NCI-H82 (cell line): ENCODE measurements at regions not wholly inside any gene's neighbourhood (a gene's known extent, or its start where the extent isn't known, plus 50 kb on each side); places are given as distances from the start of the nearest gene placed in this dataset.

Source experiments
- DNase-seq: peaks from one replicate; lab custom pipeline; 2025; lab: John Stamatoyannopoulos, UW

DNA sequence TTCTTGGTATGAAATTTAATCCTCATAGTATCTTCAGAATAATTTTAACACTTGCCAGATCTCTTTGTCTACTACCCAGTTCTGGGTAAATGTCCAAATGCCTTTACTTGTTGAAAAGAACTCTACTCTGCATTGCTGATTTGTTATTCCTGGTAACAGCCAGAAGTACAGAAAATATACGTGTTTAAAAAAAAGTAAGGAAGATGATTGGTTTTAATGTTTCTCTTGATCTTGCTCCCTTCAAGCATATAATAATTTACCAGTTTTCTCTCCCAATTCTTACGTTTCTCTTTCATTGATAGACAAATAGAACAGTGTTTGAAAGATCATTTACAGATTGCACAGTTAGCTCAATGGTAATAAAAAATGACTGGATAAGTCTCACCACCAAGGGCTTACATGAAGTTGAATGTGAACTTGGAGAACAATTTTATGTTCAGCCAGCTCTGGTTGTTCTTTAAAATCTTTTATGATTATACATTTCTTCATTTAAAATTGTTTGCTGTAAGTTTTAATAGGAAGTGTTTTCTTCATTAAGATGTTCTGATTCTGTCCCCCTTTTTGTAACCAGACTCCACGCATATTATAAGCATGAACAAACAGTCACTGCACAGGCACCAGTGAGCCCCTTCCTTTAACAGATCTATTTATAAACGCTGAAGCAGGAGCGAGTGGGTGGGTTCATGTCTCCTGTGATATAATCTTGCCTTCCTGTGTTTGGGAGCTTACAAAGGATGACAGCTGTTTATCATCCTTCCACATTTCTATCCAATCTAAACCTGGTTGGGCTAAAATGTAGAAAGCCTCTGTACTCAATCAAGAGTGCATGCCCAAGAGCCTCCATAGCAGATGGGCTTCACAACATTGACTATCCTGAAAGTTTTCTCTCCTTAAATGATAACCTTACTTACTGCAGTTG, 299.5 kb downstream of the PRL start:
- peak; percentile 83 for DNase-seq

DNA sequence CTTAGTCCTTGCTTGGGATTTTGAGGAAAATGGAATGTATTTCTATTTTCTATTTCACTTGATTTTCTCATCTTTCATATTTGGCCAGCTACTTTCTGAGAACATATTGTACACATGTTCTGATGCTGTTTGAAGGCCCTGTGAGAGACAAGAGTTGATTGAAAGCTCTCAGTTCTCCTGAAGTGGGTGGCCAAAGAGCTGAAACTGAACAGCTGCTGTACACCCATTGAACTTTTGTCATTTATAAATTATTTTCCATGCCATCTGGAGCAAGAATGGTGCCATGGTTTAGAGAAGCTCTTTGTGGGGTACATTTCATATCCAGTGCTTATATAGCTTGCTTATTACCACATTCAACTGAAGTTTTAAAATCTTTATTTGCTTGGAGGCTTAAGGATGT, 298.3 kb downstream of the PRL start:
- no peak for DNase-seq

DNA sequence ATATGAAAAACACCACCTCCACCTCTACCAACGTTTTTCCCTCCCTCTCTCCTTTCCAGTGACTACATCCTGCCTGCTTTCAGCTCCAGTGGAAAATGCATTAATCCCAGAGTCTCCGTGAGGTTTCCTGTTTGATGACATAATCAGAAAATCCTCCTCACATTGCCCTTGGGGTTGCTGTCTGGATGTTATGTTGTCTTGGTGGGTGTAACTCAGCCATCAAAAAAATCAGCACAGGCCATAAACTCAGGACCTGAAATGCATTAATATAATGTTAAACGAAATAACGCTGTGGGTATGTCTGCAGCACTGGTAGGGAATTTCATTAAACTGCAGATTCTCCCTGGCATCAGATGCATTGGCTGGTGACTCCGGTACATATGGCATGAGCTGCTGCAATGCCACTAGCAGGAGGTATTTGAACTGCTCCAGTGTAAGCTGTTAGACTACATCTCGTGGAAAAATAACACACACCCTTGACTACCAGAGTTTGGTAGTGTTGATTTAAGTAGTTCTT, 297.8 kb downstream of the PRL start:
- DNase-seq, result peak; percentile 41

DNA sequence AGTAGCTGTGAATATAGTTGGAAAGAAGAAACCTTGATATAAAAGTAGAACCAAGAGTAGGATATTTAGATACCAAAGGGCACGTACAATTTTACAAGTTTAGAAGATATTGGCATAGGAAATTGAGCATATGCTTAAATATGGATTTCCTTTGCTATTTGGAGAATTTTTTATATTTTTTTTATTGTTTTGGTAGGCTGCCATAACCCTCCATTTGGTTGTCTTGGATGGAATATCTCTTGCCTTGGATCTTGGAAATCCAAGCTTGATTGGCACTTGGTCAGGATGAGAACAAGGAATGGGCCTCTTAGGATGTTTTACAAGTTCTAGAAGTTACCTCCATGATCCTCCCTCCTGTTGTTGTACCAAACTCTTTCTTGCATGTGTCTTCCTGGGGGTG, 297.1 kb downstream of the PRL start:
- no peak for DNase-seq

DNA sequence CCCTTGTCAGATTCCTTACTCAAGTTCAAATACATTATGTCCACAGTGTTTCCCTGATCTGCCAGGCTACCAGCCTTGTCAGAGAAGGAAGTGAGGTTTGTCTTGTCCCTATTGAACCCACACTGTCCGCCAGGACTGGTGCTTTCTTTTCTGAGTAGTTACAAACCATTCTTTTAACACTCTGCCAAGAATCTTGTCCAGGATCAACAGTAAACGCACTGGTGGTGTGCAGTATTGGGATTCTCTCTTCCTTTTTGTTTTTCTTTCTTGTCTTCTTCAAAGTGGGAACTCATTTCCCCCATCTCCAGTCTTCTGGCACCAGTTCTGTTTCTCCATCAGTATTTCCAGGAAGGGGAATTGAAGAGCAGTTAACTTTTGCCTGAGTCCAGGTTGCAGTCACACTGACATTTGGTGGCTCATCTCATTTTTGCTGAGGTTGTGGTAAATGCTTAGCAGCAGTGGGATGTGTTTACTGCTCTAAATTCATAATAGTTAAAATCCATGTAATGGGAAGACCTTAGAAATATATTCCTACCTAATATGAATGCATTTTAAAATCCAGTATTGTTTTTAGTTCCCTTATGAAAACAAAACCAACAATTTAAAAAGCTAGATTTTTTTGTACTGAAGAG, 295.3 kb downstream of the PRL start:
- no peak for DNase-seq

DNA sequence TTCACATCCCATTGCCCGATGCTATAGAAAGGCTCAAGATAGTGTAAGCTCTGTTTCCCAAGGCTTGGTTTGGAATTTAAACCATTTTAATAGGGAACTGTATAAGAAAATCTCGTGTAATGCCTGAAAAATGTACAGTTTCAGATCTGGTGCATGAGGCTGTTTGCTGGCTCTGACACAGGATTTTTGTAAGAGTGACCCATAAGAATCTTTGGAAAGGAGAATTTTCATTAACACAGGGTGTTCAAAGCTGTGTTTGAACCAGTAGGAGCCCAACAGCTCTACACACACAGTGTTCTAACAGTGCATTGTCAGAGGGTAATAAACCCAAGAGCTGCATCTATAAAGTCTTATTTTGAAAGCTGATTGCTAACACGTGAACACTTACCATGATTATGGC, 293.5 kb downstream of the PRL start:
- no peak for DNase-seq

DNA sequence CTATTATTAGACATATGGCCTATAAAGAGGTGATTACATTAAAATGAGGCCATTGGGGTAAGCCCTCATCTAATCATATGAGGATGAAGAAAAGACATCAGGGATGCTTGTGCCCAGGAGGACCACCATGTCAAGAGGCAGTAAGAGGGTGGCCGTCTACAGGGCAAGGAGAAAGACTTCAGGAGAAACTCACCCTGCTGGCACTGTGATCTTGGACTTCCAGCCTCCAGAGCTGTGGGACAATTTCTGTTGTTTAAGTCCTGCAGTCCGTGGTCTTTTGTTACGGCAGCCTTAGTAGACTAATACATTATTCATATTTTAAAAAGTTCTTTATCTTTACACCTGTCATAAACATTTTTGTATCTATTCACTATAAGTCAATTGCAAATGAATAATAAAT, 290.0 kb downstream of the PRL start:
- no peak for DNase-seq

DNA sequence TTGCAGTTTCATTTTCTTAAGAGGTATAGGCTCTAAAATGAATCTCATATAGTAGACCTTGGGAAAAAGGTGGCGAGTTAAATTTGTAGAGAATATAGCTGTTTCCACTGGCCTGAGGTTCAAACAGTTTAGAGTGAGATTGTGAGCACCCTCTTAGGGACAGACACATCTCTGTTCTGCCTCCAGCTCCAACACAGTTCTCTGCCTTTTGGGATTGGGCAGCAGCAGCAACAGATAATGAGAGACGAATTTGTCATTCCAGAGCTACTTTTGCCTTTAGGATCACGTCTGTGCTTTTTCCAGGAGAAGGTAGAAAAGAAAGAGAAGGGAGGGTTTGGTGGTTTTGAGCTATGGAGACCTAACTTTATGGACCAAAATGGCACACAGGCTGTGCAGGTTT, 289.4 kb downstream of the PRL start:
- DNase-seq, result no peak

DNA sequence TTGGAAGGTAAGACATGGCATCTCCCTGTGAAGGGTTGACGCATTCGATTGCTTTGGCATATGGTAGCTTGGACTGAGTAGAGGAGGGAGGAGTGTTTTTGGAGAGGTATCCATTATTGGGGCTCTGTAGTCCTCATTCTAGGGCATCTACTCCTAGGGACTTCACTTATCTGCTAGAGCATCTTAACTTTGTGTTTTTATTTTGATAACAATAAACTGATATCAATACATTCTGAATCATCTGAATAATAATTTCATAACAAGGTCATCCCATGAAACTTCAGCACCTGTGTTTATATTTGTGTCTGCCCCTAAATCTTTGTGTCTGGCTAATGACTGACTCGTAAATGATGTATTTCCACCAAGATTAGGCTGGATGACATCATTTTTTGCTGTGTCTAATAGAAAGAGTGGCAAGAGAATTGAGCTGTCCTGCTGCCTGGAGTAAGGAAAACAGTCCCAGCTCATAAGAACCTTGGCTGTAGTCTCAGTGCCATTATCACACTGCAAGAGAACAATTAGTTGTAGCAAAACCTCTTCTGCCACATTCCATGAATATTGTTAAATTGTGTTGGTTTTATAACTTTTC, 288.5 kb downstream of the PRL start:
- DNase-seq, result no peak

DNA sequence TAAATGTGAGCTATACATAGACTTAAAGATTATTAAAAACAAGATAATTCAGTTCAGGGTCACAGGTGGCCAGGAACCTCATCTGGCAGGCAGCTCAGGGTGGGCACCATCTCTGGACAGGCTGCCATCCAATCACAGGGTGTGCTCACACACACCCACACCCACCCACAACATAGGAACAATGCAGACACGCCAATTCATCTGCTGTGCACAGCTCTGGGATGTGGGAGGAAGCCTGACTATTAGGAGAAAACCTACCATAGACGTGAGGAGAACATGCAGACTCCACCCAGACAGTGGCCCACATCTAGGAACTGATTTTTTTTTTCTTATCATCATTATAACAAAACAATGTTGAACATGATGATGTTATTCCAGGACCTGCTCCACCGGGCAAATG, 286.7 kb downstream of the PRL start:
- no peak for DNase-seq

DNA sequence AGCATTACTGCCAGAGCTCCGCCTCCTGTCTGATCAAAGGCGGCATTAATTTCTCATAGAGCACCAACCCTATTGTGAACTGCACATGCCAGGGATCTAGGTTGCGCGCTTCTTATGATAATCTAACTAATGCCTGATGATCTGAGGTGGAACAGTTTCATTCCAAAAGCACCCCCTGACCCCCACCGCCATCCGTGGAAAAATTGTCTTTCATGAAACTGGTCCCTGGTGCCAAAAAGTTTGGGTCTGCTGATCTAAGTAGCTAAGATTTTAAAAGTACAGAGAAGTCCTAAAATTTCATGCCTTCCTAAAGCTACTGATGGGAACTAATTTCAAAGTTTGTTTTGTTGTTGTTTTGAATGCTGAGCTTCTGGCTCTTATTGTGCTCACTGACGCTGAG, 281.6 kb downstream of the PRL start:
- DNase-seq, result no peak

DNA sequence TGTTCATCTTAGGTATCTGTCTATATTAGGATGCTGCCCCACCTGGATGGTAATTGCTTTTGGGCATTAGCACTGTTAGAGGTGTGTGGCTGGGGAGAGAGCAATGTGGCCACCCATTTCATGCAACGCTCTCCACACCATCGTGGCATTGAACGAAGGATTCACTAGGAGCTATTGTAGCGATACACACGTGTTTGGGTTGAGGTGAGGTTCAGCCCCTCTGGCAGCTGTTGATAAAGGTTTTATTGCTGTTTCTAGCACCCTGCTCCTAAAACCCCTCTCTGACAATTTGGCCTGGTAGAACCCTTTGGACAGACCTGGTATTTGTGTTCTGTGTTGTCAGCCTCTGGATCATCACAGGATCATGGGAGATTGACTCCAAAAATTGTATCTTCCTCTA, 280.9 kb downstream of the PRL start:
- DNase-seq, result no peak

DNA sequence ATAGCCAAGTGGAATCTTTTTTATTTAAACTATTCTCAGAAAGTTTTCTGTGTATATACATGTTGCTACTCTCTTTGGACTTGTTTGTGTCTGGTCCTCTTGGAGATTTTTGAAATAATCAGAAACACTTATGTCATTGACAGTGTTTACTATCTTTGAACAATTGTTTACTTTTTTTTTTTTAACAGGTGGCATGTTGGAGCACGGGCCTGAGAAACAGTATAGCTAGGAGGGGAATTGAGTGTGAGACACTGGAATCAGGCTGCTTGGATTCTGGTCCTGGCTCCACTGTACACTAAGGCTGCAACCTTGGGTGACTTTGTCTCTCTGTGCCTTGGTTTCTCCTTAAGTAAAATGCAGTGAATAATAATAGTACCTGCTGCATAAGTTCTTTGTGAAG, 279.6 kb downstream of the PRL start:
- DNase-seq, result no peak

DNA sequence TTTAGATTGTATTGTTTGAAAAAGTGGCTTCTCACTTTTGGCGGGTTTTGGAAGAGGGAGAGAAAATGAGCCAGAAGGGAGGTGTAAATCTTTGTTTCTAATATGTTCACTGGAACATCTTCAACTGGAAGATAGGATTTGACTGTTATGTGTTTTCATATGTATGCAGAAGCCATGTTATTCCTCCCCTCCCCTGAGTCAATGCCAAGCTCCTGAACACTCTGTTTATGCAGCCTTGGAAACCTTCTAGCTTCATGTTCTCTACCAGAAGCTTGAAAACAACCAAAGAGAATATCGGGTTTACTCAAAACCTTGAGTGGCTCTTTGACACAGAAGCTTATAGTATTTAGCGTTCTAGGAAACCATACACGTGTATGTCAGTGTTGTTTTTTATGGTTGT, 279.1 kb downstream of the PRL start:
- no peak for DNase-seq

DNA sequence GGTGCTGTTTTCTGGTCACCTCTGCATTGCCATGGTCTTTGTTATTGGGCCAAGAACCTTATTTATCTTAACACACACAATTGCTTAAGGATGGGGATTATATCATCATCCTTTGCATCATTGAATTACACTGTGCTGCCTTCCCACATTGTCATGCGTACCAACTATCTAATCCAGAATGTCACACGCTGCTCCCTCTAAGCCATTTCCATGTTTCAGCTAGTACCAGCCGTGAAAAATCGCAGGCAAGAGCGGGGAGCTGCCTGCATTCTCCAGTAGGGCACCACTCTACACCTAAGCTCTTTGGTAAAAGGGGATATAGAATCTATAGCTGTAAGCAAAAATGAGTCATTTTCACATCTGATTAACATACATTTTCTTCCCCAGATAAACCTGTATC, 277.0 kb downstream of the PRL start:
- DNase-seq, result no peak

DNA sequence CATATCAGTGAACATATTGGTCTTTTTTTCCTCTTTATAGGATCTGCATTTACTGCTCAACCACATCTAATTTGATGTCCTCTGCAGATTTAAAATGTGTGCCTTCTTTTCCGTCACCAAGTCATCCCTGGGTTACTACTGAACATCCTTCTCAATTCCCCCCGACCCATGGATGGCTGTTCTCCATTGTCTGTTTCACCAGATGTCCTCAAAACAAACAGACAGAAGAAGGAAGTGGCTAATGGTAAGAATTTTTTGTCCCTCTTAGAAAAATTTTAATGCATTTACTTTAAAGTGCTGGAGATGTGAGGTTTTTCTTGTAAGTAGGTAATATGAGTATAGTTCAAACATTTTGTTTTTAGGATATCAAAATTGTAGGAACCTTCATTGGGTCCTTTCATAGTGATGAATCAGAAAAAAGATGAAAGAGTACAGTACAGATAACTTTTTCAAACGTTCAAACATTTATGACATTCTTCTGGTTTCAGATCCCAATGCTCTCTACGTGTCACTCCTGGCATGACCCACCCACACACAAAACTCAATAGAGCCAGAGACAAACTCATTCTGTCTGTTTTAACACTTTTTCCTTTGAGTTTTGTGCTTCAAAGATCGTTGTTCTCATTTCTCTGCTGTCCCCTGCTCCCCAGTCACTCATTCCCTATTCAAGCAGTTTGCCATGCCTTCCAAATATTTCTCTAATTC, 276.4 kb downstream of the PRL start:
- no peak for DNase-seq

DNA sequence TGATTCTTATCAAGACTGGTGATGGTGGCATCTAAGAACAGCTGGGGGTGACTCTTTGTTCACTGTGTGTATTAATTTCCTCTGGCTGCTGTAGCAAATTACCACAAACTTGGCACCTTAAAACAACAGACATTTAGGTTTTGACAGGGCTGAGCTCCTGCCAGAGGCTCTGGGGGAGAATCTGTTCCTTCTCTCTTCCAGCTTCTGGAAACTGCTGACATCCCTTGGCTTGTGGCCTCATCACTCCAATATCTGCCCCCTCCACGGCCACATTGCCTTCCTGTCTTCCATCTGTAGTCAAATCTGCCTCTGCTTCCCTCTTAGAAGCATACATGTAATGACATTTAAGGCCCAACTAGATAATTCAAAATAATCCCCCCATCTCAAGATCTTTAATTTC, 274.9 kb downstream of the PRL start:
- no peak for DNase-seq

DNA sequence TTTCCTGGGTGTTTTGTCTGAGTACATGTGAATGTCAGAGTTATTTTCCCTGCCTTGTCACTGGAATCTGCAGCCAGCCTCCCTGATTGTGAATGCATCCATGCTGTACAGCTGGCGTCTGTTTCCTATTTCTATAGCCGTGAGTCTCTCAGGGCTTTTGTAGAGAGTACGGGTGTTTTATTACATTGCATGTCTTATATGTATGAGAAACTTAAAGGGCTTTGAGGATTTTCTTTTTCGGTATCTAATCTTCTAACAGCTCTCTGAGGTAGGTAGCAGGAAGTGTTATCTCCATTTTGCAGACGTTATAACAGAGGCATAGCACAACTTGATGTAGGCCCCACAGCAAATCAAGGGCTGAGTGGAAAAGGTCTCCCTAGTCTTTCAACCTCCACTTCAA, 272.9 kb downstream of the PRL start:
- DNase-seq, result no peak

DNA sequence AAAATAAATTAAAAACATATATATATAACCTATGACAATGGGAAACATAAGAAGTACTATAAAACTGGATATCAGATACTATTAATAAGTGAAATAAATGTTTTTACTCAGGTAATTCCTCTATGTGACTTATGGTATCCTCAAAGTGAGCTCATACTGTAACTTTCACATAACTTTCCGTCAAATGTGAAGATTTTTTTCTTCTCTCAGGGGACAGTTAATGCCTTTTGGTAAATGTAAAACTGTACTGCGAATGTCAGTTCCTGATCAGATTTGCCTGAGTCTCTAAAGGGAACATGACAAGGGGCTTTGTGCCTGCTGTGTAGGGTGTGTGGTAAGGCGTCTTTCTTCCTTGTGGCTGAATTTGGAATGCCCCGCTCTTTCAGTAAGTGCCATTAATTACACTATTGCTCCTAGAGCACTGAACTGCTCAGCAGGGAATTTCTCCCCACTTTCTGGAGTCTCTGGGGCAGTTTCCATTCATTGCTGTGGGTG, 271.8 kb downstream of the PRL start:
- no peak for DNase-seq

DNA sequence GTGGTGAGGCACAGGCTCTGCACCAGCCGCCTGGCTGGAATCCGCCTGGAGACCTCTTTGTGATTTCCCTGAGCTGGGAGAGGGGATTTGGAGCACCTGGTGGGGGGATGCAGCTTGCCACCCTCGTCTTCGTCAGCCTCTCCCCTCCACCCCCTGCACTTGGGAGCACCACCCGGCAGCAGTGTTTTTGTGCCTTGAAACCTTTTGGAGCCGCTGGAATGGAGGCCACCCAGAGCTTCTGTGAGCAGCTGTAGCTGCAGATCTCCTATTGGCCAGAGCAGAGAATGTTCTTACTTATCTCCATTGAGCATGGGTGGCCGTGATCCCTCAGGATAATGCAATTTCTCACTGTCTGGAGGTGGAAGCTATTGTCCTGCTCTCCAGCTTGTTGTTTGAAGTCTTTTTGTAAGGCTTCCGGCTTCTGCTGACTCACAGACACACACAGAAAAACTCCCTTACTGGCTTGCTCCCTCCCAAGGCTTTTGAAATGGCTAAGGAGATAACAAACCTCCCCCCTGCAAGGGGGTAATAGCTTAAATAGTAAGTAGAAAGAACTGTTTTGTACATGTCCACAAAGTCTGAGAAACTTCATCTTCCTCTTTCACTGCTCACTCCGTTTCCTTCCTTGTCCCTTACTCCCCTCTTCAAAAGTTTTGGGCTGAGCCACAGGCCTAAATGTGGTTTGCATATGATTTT, 271.2 kb downstream of the PRL start:
- DNase-seq, result peak; percentile 39

DNA sequence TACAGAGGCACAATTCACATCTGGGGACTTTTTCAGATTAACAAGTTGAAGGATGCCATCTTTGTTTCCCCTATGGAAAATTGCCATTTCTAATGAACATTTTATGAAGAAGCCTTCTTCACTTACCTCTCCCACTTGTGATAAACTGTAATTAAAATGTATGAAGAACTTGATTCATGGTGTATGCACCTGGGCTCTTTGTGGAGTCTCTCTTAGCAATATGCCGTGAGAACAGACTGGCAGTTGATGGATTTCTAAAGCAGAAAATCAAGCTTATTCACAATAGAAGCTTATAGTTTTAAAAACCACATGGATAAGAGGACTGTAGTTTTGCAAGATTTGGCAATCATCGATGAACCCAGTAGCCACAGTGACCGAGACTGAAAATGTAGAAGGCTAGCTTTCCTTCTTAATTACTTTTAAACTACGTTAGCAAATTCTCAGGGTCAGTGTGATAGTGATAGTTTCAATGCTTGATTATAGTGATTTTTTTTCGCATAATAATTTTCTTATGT, 270.6 kb downstream of the PRL start:
- DNase-seq, result no peak
